HCT116 (cell line): ENCODE measurements at regions not wholly inside any gene's neighbourhood (a gene's known extent, or its start where the extent isn't known, plus 50 kb on each side); places are given as distances from the start of the nearest gene placed in this dataset.
"Not testable (repeated sequence)": the region's sequence is repeated elsewhere in the genome, so short reads cannot be mapped to it uniquely, and the experiment has no call there.

Experiments used
- ATAC-seq: fragments of 200-7000 bp; cut with Tn5 transposase; 2 replicates; pipeline ENCODE4 v1.9.1; 2020; ENCODE audit warnings: mild to moderate bottlenecking, moderate library complexity
- BruUV-seq: library from RNA; stranded (reverse); fragments of 400-500 nt; replicated peaks from 2 replicates; lab custom pipeline; 2021; lab: Mats Ljungman, UMichigan
- CTCF ChIA-PET: fragments of 300-600 bp; sonication (Branson Sonifier 250); formaldehyde crosslinking; loops from one replicate; lab custom pipeline; 2021; ENCODE audit warnings: antibody characterized with exemption; lab: Charles Lee
- POLR2A ChIA-PET: fragments of 300-600, 350-600 bp; sonication (Branson Sonifier 250); formaldehyde crosslinking; loops from one replicate; lab custom pipeline; 2021; ENCODE audit warnings: antibody characterized with exemption; lab: Charles Lee
- RAD21 ChIA-PET, 2 experiments: fragments of 300-600 bp; sonication (Branson Sonifier 250); formaldehyde crosslinking; loops; one replicate each; lab custom pipeline; 2023; ENCODE audit warnings: low total read pairs in 2 of 2; ENCODE audit not compliant: uncharacterized antibody in 2 of 2, unreplicated experiment in 2 of 2, low non-redundant PET in 1 of 2; lab: Charles Lee
- DNase-seq: peaks from one replicate; pipeline ENCODE4 v3.0.0-alpha.2; 2010; ENCODE audit warnings: low read depth, low spot score
- H2AFZ ChIP-seq: fragments of 200-600 bp; shearing (Covaris generic), sonication (generic); 2 replicates; pipeline ENCODE4 v1.6.1; 2017; ENCODE audit warnings: low read depth, mixed run types, mixed read lengths, antibody characterized with exemption, low read length; ENCODE audit not compliant: poor library complexity, severe bottlenecking
- H3K27ac ChIP-seq: 2 replicates; pipeline ENCODE4 v1.5.1; 2012; ENCODE audit warnings: low read depth, low read length
- H3K27me3 ChIP-seq: fragments of 200-600 bp; sonication (generic); 2 replicates; pipeline ENCODE4 v1.6.1; 2016; ENCODE audit warnings: mixed run types, low read length, mixed read lengths; ENCODE audit not compliant: insufficient read depth
- H3K36me3 ChIP-seq, 2 experiments: fragments of 200-500 bp in 1 of 2; fragments of 200-600 bp in 1 of 2; sonication (Bioruptor generic) in 1 of 2; sonication (generic) in 1 of 2; 2 replicates each; pipeline versions ENCODE4 v1.5.1 to v1.6.1; 2014 to 2016; ENCODE audit warnings: low read length in 2 of 2, inconsistent platforms in 1 of 2, mixed read lengths in 1 of 2, mixed run types in 1 of 2; ENCODE audit not compliant: insufficient read depth in 2 of 2, control insufficient read depth in 1 of 2
- H3K4me1 ChIP-seq, 2 experiments: fragments of 200-600 bp in 1 of 2; sonication (generic) in 1 of 2; 2 replicates each; pipeline versions ENCODE4 v1.5.1 to v1.6.1; 2012 to 2017; ENCODE audit warnings: low read length in 2 of 2, inconsistent platforms in 1 of 2, mild to moderate bottlenecking in 1 of 2, mixed read lengths in 1 of 2, mixed run types in 1 of 2, moderate library complexity in 1 of 2; ENCODE audit not compliant: insufficient read depth in 2 of 2, control insufficient read depth in 1 of 2
- H3K4me2 ChIP-seq: fragments of 200-600 bp; sonication (generic); 2 replicates; pipeline ENCODE4 v1.6.1; 2017; ENCODE audit warnings: mixed run types, low read length, mixed read lengths
- H3K4me3 ChIP-seq, 2 experiments: fragments of 200-600 bp in 1 of 2; sonication (generic) in 1 of 2; replicated peaks in 1 of 2; 2 replicates each; pipeline ENCODE4 v1.5.1; 2011 to 2016; ENCODE audit warnings: low read length in 2 of 2, control low read depth in 1 of 2, low read depth in 1 of 2, mild to moderate bottlenecking in 1 of 2, mixed read lengths in 1 of 2, mixed run types in 1 of 2
- H3K79me2 ChIP-seq: fragments of 200-600 bp; sonication (generic); 2 replicates; pipeline ENCODE4 v1.6.1; 2017; ENCODE audit warnings: mild to moderate bottlenecking, mixed run types, low read length, moderate library complexity, mixed read lengths; ENCODE audit not compliant: insufficient read depth
- H3K9ac ChIP-seq: fragments of 200-600 bp; sonication (generic); 2 replicates; pipeline ENCODE4 v1.6.1; 2016; ENCODE audit warnings: low read length, mixed read lengths
- H3K9me2 ChIP-seq: fragments of 200-600 bp; sonication (generic), shearing (Covaris generic); 2 replicates; pipeline ENCODE4 v1.6.1; 2017; ENCODE audit warnings: mixed run types, mild to moderate bottlenecking, moderate library complexity; ENCODE audit not compliant: insufficient read depth
- H3K9me3 ChIP-seq, 2 experiments: fragments of 200-500 bp in 1 of 2; fragments of 200-600 bp in 1 of 2; sonication (Bioruptor generic) in 1 of 2; sonication (generic) in 1 of 2; 2 replicates each; pipeline ENCODE4 v1.6.1; 2014 to 2017; ENCODE audit warnings: low read length in 2 of 2, mixed read lengths in 2 of 2, inconsistent platforms in 1 of 2, low read depth in 1 of 2, mild to moderate bottlenecking in 1 of 2, mixed run types in 1 of 2, moderate library complexity in 1 of 2; ENCODE audit not compliant: control insufficient read depth in 1 of 2, insufficient read depth in 1 of 2
- H4K20me1 ChIP-seq: fragments of 200-600 bp; sonication (generic), shearing (Covaris generic); 2 replicates; pipeline ENCODE4 v1.6.1; 2017; ENCODE audit warnings: mixed run types, mild to moderate bottlenecking, moderate library complexity; ENCODE audit not compliant: insufficient read depth
- ELF1 ChIP-seq: IDR thresholded peaks from 2 replicates; pipeline ENCODE4 v1.6.1; 2012; ENCODE audit warnings: low read depth, borderline replicate concordance
- EZH2 ChIP-seq: fragments of 200-600 bp; sonication (generic); IDR thresholded peaks from 2 replicates; pipeline ENCODE4 v1.6.1; 2017; ENCODE audit warnings: antibody characterized with exemption, mixed run types
- FOSL1 ChIP-seq: IDR thresholded peaks from 2 replicates; pipeline ENCODE4 v1.6.1; 2012; ENCODE audit warnings: low read depth
- MAX ChIP-seq: IDR thresholded peaks from 2 replicates; pipeline ENCODE4 v1.6.1; 2012
- RAD21 ChIP-seq: IDR thresholded peaks from 2 replicates; pipeline ENCODE4 v1.6.1; 2012; ENCODE audit warnings: low read depth, mild to moderate bottlenecking
- REST ChIP-seq: IDR thresholded peaks from 2 replicates; pipeline ENCODE4 v1.6.1; 2012; ENCODE audit warnings: low read depth
- SIN3A ChIP-seq: IDR thresholded peaks from 2 replicates; pipeline ENCODE4 v1.6.1; 2012; ENCODE audit warnings: low read depth
- ZBTB33 ChIP-seq: IDR thresholded peaks from 2 replicates; pipeline ENCODE4 v1.6.1; 2011; ENCODE audit warnings: mild to moderate bottlenecking, low read length, moderate library complexity; ENCODE audit not compliant: insufficient replicate concordance; ENCODE audit errors: extremely low read depth
- ZFX ChIP-seq: fragments of 450-650 bp; IDR thresholded peaks from 2 replicates; pipeline ENCODE4 v1.6.1; 2017
- intact Hi-C: fragments of 100-400 bp; cut with micrococcal nuclease; formaldehyde crosslinking; loops from 2 replicates; pipeline ENCODE4 v1.10.0; 2022

- H3K9me2 ChIP-seq, intact Hi-C loops, BruUV-seq, H3K4me3 ChIP-seq, H3K27me3 ChIP-seq, CTCF ChIA-PET, RAD21 ChIA-PET, H3K79me2 ChIP-seq, ATAC-seq, DNase-seq, H2AFZ ChIP-seq, H3K9me3 ChIP-seq, H3K9ac ChIP-seq, POLR2A ChIA-PET, H4K20me1 ChIP-seq, H3K4me2 ChIP-seq, H3K4me1 ChIP-seq, H3K36me3 ChIP-seq, H3K27ac ChIP-seq: not testable (repeated sequence)
Observed at GRCh38 chr20:26171875-26172274, 475.2 kb upstream of the ZNF337 start.

- no peak overlapping the region for H3K4me3 ChIP-seq
- H3K9me2 ChIP-seq, result no peaks in the 10 kb centered on the region
- no peaks in the 10 kb centered on the region for H3K4me1 ChIP-seq
- peaks cover 9% of the 10 kb centered on the region; the same call in 1 of the 2 replicates for H3K27me3 ChIP-seq
- ATAC-seq (no peak), DNase-seq (no peak)
- intact Hi-C loops, result loop anchor here (10.0 kb wide), 2 partner anchors 45 to 165 kb away; no protein-coding TSS in a partner anchor
- ChIA-PET CTCF (no interaction called here), POLR2A (no interaction called here), RAD21 (no interaction called here)
- no peaks in the 10 kb centered on the region for H3K36me3 ChIP-seq
- TF ChIP-seq MAX (no peak), RAD21 (no peak), SIN3A (no peak), FOSL1 (no peak), ZBTB33 (no peak), REST (no peak), ELF1 (no peak), EZH2 (no peak), ZFX (no peak)
- no peak overlapping the region for H2AFZ ChIP-seq
- H3K27ac ChIP-seq, result no peak overlapping the region
- H4K20me1 ChIP-seq, result no peaks in the 10 kb centered on the region; the same call in 1 of the 2 replicates
- H3K4me2 ChIP-seq, result no peak overlapping the region
- H3K9ac ChIP-seq, result no peak overlapping the region
- H3K79me2 ChIP-seq, result no peaks in the 10 kb centered on the region
- no TSS peak for BruUV-seq
- no peaks in the 10 kb centered on the region for H3K9me3 ChIP-seq
Observed at GRCh38 chr20:26169506-26169905, 472.9 kb upstream of the ZNF337 start.
